GM23338 (cell line): ENCODE measurements at regions not wholly inside any gene's neighbourhood (a gene's known extent, or its start where the extent isn't known, plus 50 kb on each side); places are given as distances from the start of the nearest gene placed in this dataset.

ENCODE experiments used
- CTCF ChIP-seq, 2 experiments: fragments of 200-600 bp in 1 of 2; sonication (generic) in 1 of 2; conservative IDR thresholded peaks; 2 replicates each; pipeline versions ENCODE4 v1.5.1 to v1.6.1; 2016 to 2017; ENCODE audit warnings: antibody characterized with exemption in 2 of 2, low read depth in 2 of 2, mild to moderate bottlenecking in 2 of 2, moderate library complexity in 1 of 2
- EZH2phosphoT487 ChIP-seq: fragments of 200-600 bp; sonication (generic); IDR thresholded peaks from one replicate; pipeline ENCODE4 v1.8.1; 2018; ENCODE audit warnings: antibody characterized with exemption; ENCODE audit not compliant: unreplicated experiment
- POLR2AphosphoS5 ChIP-seq: IDR thresholded peaks from 2 replicates; pipeline ENCODE4 v1.6.1; 2016; ENCODE audit warnings: antibody characterized with exemption, low read depth

GRCh38 chr1:213675043-213675442 is 312.7 kb upstream of the PROX1 start:
- TF ChIP-seq CTCF (conservative IDR thresholded peaks at IDR 0.05; ENCODE audit: low read depth in 2 of 2) = no peak
- TF ChIP-seq EZH2phosphoT487 = no peak
- TF ChIP-seq POLR2AphosphoS5 = no peak
